ENCODE measurements at regions not wholly inside any gene's neighbourhood (a gene's known extent, or its start where the extent isn't known, plus 50 kb on each side); places are given as distances from the start of the nearest gene placed in this dataset.
"Not testable (repeated sequence)": the region's sequence is repeated elsewhere in the genome, so short reads cannot be mapped to it uniquely, and the experiment has no call there.

- Histone ChIP-seq H3K27me3 (no peaks in the 10 kb centered on the region), H3K9me3 (peaks cover 0 to 7% of the 10 kb centered on the region in 2 donors), H3K36me3 (no peaks in the 10 kb centered on the region), H3K27ac (no peak overlapping the region), H3K4me3 (no peak overlapping the region), H3K4me1 (no peaks in the 10 kb centered on the region)
- TF ChIP-seq CTCF (IDR thresholded peaks at IDR 0.05) (no peak), POLR2AphosphoS5 (IDR thresholded peaks at IDR 0.05) (no peak), POLR2A (IDR thresholded peaks at IDR 0.05) (no peak)
- intact Hi-C loops (cut with DNase I; ENCODE audit: low total_unique reads), result no loop called here
- no peak for DNase-seq (ENCODE audit: low spot score in 2 of 2)
These were observed 485.5 kb downstream of the CD109 start for GRCh38 chr6:74181471-74181870.

GRCh38 chr6:74177506-74177905, 481.5 kb downstream of the CD109 start:
- H3K27ac ChIP-seq, result no peak overlapping the region
- TF ChIP-seq POLR2AphosphoS5 (IDR thresholded peaks at IDR 0.05) (no peak), POLR2A (IDR thresholded peaks at IDR 0.05) (no peak), CTCF (IDR thresholded peaks at IDR 0.05) (no peak)
- no peak for DNase-seq (ENCODE audit: low spot score in 2 of 2)
- H3K4me3 ChIP-seq, result no peak overlapping the region
- no peaks in the 10 kb centered on the region for H3K36me3 ChIP-seq
- peaks cover 0 to under 1% of the 10 kb centered on the region in 2 donors for H3K9me3 ChIP-seq
- H3K27me3 ChIP-seq, result no peaks in the 10 kb centered on the region
- H3K4me1 ChIP-seq, result no peaks in the 10 kb centered on the region
- intact Hi-C loops (cut with DNase I; ENCODE audit: low total_unique reads), result no loop called here

GRCh38 chr6:74170550-74170949, 474.5 kb downstream of the CD109 start:
- H3K27me3 ChIP-seq; H3K27ac ChIP-seq; intact Hi-C loops (cut with DNase I; ENCODE audit: low total_unique reads); DNase-seq (ENCODE audit: low spot score in 2 of 2); H3K4me1 ChIP-seq; H3K36me3 ChIP-seq; H3K4me3 ChIP-seq; H3K9me3 ChIP-seq: not testable (repeated sequence)

GRCh38 chr6:74170118-74170517, 474.1 kb downstream of the CD109 start:
- TF ChIP-seq POLR2A (IDR thresholded peaks at IDR 0.05), result no peak
- no peak for TF ChIP-seq POLR2AphosphoS5 (IDR thresholded peaks at IDR 0.05)
- no peak for TF ChIP-seq CTCF (IDR thresholded peaks at IDR 0.05)
- H3K27me3 ChIP-seq, result no peaks in the 10 kb centered on the region
- H3K4me1 ChIP-seq, result no peaks in the 10 kb centered on the region
- no peaks in the 10 kb centered on the region for H3K9me3 ChIP-seq
- no peaks in the 10 kb centered on the region for H3K36me3 ChIP-seq
- no peak overlapping the region for H3K27ac ChIP-seq
- intact Hi-C loops (cut with DNase I; ENCODE audit: low total_unique reads), result no loop called here
- no peak for DNase-seq (ENCODE audit: low spot score in 2 of 2)
- no peak overlapping the region for H3K4me3 ChIP-seq

GRCh38 chr6:74167976-74168375, 472.0 kb downstream of the CD109 start:
- H3K4me3 ChIP-seq, result no peak overlapping the region
- no peaks in the 10 kb centered on the region for H3K36me3 ChIP-seq
- intact Hi-C loops (cut with DNase I; ENCODE audit: low total_unique reads), result no loop called here
- H3K4me1 ChIP-seq, result no peaks in the 10 kb centered on the region
- DNase-seq (ENCODE audit: low spot score in 2 of 2), result no peak
- no peak overlapping the region for H3K27ac ChIP-seq
- TF ChIP-seq POLR2AphosphoS5 (IDR thresholded peaks at IDR 0.05) (no peak), POLR2A (IDR thresholded peaks at IDR 0.05) (no peak), CTCF (IDR thresholded peaks at IDR 0.05) (no peak)
- no peaks in the 10 kb centered on the region for H3K27me3 ChIP-seq
- H3K9me3 ChIP-seq, result no peaks in the 10 kb centered on the region

- Histone ChIP-seq H3K4me1 (no peaks in the 10 kb centered on the region), H3K27ac (no peak overlapping the region), H3K27me3 (no peaks in the 10 kb centered on the region), H3K4me3 (no peak overlapping the region), H3K9me3 (no peaks in the 10 kb centered on the region), H3K36me3 (no peaks in the 10 kb centered on the region)
- no peak for TF ChIP-seq POLR2A (IDR thresholded peaks at IDR 0.05)
- no peak for TF ChIP-seq CTCF (IDR thresholded peaks at IDR 0.05)
- no peak for TF ChIP-seq POLR2AphosphoS5 (IDR thresholded peaks at IDR 0.05)
- intact Hi-C loops (cut with DNase I; ENCODE audit: low total_unique reads), result no loop called here
- no peak for DNase-seq (ENCODE audit: low spot score in 2 of 2)
These were observed 471.5 kb downstream of the CD109 start for GRCh38 chr6:74167511-74167910.

All from breast epithelium (tissue), 4 donors.